ENCODE measurements at regions not wholly inside any gene's neighbourhood (a gene's known extent, or its start where the extent isn't known, plus 50 kb on each side); places are given as distances from the start of the nearest gene placed in this dataset.

GRCh38 chr4:36516522-36517095 is 235.2 kb downstream of the DTHD1 start:
- no peak for TF ChIP-seq CTCF (conservative IDR thresholded peaks at IDR 0.05)
- H3K27ac ChIP-seq = no peak overlapping the region

GRCh38 chr4:36523182-36523581 is 241.8 kb downstream of the DTHD1 start:
- no peak for TF ChIP-seq CTCF (conservative IDR thresholded peaks at IDR 0.05)
- no peak overlapping the region for H3K27ac ChIP-seq

- H3K27ac ChIP-seq = no peak overlapping the region
- no peak for TF ChIP-seq CTCF (conservative IDR thresholded peaks at IDR 0.05)
Observed at GRCh38 chr4:36532670-36533379, 251.4 kb downstream of the DTHD1 start.

- no peak overlapping the region for H3K27ac ChIP-seq
- no peak for TF ChIP-seq CTCF (conservative IDR thresholded peaks at IDR 0.05)
Observed at GRCh38 chr4:36533944-36534343, 252.5 kb downstream of the DTHD1 start.

- no peak overlapping the region for H3K27ac ChIP-seq
- no peak for TF ChIP-seq CTCF (conservative IDR thresholded peaks at IDR 0.05)
Observed at GRCh38 chr4:36547383-36547782, 266.0 kb downstream of the DTHD1 start.

GRCh38 chr4:36549252-36549651 is 267.8 kb downstream of the DTHD1 start:
- H3K27ac ChIP-seq = no peak overlapping the region
- no peak for TF ChIP-seq CTCF (conservative IDR thresholded peaks at IDR 0.05)

- no peak for TF ChIP-seq CTCF (conservative IDR thresholded peaks at IDR 0.05)
- no peak overlapping the region for H3K27ac ChIP-seq
Observed at GRCh38 chr4:36549992-36550391, 268.6 kb downstream of the DTHD1 start.

Measured in VCaP (cell line).